HG02588 (cell line): ENCODE measurements at regions not wholly inside any gene's neighbourhood (a gene's known extent, or its start where the extent isn't known, plus 50 kb on each side); places are given as distances from the start of the nearest gene placed in this dataset.
"Not testable (repeated sequence)": the region's sequence is repeated elsewhere in the genome, so short reads cannot be mapped to it uniquely, and the experiment has no call there.

Experiments used
- ATAC-seq: cut with Tn5 transposase; IDR thresholded peaks from one replicate; pipeline ENCODE4 v1.9.1; 2021; ENCODE audit warnings: mild to moderate bottlenecking, moderate library complexity; ENCODE audit not compliant: unreplicated experiment

DNA sequence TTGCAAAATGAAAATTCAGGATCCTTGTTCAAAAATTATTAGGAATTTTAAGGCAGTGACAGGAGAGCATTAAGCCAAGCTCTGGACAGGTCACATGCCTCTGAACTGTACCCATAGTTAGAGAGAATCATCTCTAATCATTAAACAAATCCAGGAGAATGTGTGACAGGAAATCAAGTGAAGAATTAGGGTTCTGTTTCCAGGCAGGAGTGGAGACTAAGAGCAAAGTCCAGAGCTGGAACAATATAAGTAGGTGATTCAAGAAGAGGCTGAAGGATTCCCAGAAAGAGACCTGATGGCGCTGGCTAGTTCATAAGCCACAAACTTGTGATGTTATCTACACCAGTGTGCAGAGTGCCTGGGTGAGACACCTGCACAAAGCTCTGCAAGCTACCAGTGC lies 104.6 kb upstream of the PRKG2 start:
- ATAC-seq: no peak

- no peak for ATAC-seq
These were observed 100.0 kb upstream of the PRKG2 start for GRCh38 chr4:81314897-81315470.

DNA sequence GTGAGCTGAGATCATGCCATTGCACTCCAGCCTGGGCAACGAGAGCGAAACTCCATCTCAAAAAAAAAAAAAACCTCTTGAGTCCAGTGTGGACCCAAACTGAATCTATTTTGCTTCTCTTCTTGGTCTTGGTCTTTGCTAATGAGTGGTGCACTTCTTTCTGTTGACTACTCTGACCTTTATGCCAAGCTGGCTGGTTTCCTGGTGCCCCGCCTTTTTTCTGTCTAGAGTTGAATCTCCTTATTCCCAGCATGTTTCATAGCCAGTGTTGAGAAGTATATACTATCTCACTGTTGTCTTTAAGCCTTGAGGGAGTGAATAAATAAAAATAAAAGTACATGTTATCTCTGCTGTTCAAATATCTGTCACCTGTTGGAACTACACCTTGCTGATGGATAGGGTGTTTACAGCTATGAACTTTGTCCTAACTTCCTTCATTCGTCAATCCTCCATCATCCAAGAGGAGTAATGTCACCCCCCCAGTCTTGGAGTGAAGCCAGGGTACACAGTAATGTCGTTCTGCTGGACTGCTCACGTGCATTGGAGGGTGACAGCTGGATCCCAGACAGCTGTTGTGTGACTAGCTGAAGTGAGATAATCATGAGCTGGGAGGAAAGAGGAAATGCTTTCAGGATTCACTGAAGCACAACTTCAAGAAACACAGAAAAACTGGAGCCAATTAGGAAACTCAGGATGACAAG lies 99.3 kb upstream of the PRKG2 start:
- no peak for ATAC-seq

DNA sequence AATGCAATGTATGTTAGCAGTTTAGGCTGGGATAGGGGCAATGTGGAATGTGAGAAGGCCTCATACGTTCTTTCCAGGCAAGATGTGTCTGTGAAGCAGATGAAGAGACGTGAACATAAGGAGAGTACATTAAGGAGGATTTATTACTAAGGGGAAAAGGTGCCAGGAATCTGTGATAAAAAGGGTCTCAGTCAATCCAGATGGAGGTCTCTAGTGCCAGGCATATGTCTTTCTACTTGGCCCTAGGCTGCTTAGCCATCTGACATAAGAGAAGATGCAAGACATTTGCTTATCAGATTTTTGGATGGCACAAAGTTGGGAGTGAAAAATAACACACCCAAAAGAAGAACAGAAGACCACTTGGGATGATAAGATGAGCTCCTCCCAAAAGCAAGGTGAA lies 93.0 kb upstream of the PRKG2 start:
- ATAC-seq: no peak

GRCh38 chr4:81304871-81305270 lies 89.8 kb upstream of the PRKG2 start:
- no peak for ATAC-seq

DNA sequence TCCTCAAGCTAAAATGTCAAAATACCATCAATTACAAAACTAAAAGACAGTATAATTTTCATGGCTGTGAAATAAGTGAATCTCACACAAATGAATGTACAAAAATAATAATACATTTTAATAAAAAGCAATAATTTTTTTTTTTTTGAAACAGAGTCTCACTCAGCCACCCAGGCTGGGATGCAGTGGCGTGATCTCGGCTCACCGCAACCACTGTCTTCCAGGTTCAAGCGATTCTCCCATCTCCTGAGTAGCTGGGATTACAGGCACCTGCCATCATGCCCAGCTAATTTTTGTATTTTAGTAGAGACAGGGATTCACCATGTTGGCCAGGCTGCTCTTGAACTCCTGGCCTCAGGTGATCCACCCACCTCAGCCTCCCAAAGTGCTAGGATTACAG lies 85.3 kb upstream of the PRKG2 start:
- not testable (repeated sequence) for ATAC-seq

- no peak for ATAC-seq
These were observed 75.8 kb upstream of the PRKG2 start for GRCh38 chr4:81290813-81291212.

DNA sequence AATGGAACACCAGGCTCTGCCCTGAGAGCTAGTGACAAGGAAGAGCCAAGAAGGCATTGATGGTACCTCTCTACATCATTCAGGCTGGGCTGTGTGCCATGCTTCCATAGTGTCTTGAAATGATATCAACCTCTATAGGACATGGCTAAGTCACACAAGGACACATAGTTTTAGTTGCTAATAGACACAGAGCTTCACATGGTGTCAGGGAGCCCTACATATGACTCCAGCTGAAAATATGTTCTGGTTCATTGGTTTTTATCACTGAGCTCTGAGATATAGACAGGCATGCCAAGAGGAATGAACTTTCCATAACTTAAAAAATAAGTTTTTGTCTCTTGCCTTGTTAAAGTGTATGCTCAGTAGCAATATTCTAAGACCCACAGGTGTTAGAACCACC lies 72.1 kb upstream of the PRKG2 start:
- ATAC-seq: no peak

DNA sequence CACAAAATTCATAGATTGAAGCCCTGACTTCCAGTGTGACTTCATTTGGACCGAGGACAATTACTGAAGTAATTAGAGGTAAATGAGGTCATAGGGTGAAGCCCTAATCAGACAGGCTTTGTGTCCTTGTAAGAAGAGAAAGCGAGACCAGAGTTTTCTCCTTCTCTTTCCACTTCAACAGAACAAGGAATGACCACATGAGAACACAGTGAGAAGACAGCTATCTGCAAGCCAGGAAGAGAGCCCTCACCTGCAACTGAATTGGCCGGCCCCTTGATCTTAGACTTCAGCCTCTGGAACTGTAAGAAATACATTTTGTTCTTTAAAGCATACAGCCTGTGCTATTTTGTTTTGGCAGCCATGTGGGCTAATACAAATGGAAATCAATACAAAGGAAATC lies 67.1 kb upstream of the PRKG2 start:
- no peak for ATAC-seq

GRCh38 chr4:81274460-81274859 lies 59.4 kb upstream of the PRKG2 start:
- no peak for ATAC-seq

- ATAC-seq: no peak
These were observed 57.6 kb upstream of the PRKG2 start for GRCh38 chr4:81272671-81273070.
